Mesothelial cell of epicardium (in vitro differentiated cells): ENCODE measurements at regions not wholly inside any gene's neighbourhood (a gene's known extent, or its start where the extent isn't known, plus 50 kb on each side); places are given as distances from the start of the nearest gene placed in this dataset.
"Not testable (repeated sequence)": the region's sequence is repeated elsewhere in the genome, so short reads cannot be mapped to it uniquely, and the experiment has no call there.

Experiments
- DNase-seq, 2 experiments: peaks; one replicate each; pipeline ENCODE4 v3.0.0; 2021; ENCODE audit warnings: low spot score in 2 of 2; ENCODE audit not compliant: unreplicated experiment in 2 of 2
- H3K27ac Mint-ChIP-seq: 2 replicates; pipeline ENCODE4 v1.8.0; 2021; ENCODE audit warnings: mixed read lengths
- H3K27me3 Mint-ChIP-seq: 2 replicates; pipeline ENCODE4 v1.8.0; 2021; ENCODE audit warnings: low read depth, mixed read lengths
- H3K36me3 Mint-ChIP-seq: 2 replicates; pipeline ENCODE4 v1.8.0; 2021; ENCODE audit warnings: mixed read lengths
- H3K4me1 Mint-ChIP-seq: 2 replicates; pipeline ENCODE4 v1.8.0; 2021; ENCODE audit warnings: mixed read lengths
- H3K4me3 Mint-ChIP-seq: 2 replicates; pipeline ENCODE4 v1.8.0; 2021; ENCODE audit warnings: mild to moderate bottlenecking, moderate library complexity, mixed read lengths
- H3K9me3 Mint-ChIP-seq: 2 replicates; pipeline ENCODE4 v1.8.0; 2021; ENCODE audit warnings: mixed read lengths
- CTCF ChIP-seq: fragments of 200-600 bp; sonication (generic); IDR thresholded peaks from one replicate; pipeline ENCODE4 v1.5.0; 2021; ENCODE audit warnings: antibody characterized with exemption; ENCODE audit not compliant: unreplicated experiment

DNA sequence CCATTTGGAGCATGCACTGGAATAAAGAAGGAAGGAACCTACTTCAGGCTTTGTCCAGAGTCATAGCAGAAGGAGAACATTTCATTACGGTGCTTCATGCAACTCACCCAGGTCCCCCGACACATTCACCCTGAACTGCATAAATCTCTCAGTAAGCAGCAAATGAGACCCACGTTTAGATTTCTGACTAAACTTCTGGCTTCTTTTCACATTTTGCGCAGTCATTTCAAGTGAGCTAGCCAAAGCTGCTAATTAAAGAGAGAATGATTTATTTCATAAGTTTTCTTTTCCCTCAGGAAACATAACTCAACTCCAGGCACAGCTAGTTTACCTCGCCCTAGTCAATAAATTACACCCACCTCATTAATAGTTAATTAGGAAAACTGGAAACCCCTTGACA is 88.6 kb upstream of the GAS1 start:
- H3K36me3 Mint-ChIP-seq, result no peaks in the 10 kb centered on the region
- DNase-seq, result no peak
- H3K4me1 Mint-ChIP-seq, result peaks cover 54% of the 10 kb centered on the region
- no peak overlapping the region for H3K4me3 Mint-ChIP-seq
- TF ChIP-seq CTCF, result no peak
- H3K27me3 Mint-ChIP-seq, result no peaks in the 10 kb centered on the region
- H3K9me3 Mint-ChIP-seq, result no peaks in the 10 kb centered on the region
- peak overlapping the region; percentile 94 for H3K27ac Mint-ChIP-seq

- H3K9me3 Mint-ChIP-seq, result peaks cover 4% of the 10 kb centered on the region
- peak overlapping the region; percentile 94 for H3K27ac Mint-ChIP-seq
- peaks cover 55% of the 10 kb centered on the region for H3K4me1 Mint-ChIP-seq
- peaks cover 2% of the 10 kb centered on the region for H3K36me3 Mint-ChIP-seq
- DNase-seq, result no peak
- no peak overlapping the region for H3K4me3 Mint-ChIP-seq
- no peaks in the 10 kb centered on the region for H3K27me3 Mint-ChIP-seq
- no peak for TF ChIP-seq CTCF
These were observed 89.2 kb upstream of the GAS1 start for GRCh38 chr9:87036506-87036905.

DNA sequence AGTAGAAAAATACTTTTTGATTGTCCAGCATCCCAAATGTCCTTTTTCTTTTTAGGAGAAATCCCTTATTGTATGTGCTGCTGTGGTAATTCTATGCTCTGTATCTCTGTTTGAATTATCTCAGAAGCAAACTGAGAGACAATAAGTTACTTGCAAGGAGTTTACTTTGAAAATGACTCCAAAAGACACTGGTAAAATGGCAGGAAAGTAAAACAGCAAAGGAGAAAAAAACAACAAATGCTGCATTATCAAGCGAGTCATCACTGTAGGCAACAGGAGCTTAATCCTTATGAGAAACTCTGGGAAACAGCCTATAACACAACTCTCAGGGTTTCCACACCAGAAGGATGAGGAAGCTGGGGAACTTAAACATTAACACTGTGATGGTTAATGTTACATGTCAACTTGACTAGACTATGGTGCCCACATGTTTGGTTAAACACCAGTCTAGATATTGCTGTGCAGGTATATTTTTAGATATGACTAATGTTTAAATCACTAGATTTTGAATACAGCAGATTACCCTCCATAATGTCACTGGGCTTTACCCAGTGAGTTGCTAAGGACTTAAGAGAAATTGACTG is 92.6 kb upstream of the GAS1 start:
- Mint-ChIP-seq H3K4me1 (peaks cover 31% of the 10 kb centered on the region), H3K27me3 (no peaks in the 10 kb centered on the region), H3K27ac (peak overlapping the region; percentile 84), H3K9me3 (peaks cover 7% of the 10 kb centered on the region), H3K4me3 (peak overlapping the region; percentile 47), H3K36me3 (peaks cover 5% of the 10 kb centered on the region)
- no peak for DNase-seq
- TF ChIP-seq CTCF, result no peak

- Mint-ChIP-seq H3K9me3 (peaks cover 7% of the 10 kb centered on the region), H3K4me3 (peak overlapping the region; percentile 75), H3K27me3 (no peaks in the 10 kb centered on the region), H3K27ac (peak overlapping the region; percentile 94), H3K4me1 (peaks cover 25% of the 10 kb centered on the region), H3K36me3 (peaks cover 5% of the 10 kb centered on the region)
- DNase-seq, result no peak
- no peak for TF ChIP-seq CTCF
These were observed 93.2 kb upstream of the GAS1 start for GRCh38 chr9:87040410-87041009.

DNA sequence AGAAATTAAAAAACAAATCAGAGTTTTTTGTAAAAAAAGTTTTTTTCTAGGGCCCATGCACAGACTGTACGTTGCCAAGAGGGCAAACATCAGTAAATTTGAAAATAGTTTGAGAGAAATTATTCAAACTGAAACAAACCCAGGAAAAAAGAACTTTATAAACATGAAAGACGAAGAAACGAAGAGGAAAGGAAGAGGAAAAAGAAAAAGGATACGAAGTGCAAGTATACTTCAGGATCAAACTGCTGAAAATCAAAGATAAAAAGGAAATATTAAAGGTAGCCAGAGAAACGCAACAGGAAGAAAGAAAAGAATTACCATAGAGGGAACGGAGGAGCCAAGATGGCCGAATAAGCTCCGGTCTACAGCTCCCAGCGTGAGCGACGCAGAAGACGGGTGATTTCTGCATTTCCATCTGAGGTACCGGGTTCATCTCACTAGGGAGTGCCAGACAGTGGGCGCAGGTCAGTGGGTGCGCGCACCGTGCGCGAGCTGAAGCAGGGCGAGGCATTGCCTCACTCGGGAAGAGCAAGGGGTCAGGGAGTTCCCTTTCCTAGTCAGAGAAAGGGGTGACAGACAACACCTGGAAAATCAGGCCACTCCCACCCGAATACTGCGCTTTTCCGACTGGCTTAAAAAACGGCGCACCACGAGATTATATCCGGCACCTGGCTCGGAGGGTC is 94.4 kb upstream of the GAS1 start:
- H3K36me3 Mint-ChIP-seq, result not testable (repeated sequence)
- peak overlapping the region; percentile 94 for H3K27ac Mint-ChIP-seq

DNA sequence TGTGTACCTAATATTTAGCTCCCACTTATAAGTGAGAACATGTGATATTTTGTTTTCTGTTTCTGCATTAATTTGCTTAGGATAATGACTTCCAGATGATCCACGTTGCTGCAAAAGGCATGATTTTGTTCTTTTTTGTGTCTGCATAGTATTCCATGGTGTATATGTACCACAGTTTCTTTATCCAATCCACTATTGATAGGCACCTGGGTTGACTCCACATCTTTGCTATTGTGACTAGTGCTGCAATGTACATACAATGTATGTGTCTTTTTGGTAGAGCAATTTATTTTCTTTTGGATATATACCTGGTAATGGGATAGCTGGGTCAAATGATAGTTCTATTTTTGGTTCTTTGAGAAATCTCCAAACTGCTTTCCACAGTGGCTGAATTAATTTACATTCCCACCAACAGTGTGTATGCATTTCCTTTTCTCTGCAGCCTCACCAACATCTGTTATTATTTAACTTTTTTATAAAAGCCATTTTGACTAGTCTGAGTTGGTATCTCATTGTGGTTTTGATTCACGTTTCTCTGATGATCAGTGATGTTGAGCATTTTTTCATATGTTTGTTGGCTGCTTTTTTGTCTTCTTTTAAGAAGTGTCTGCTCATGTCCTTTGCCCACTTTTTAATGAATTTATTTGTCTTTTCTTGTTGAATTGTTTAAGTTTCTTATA is 102.8 kb upstream of the GAS1 start:
- not testable (repeated sequence) for H3K27me3 Mint-ChIP-seq, DNase-seq, H3K36me3 Mint-ChIP-seq, H3K4me3 Mint-ChIP-seq, H3K27ac Mint-ChIP-seq, H3K4me1 Mint-ChIP-seq
- peaks cover 26% of the 10 kb centered on the region for H3K9me3 Mint-ChIP-seq

More for the DNA sequence above, 94.4 kb upstream of the GAS1 start:
- Mint-ChIP-seq H3K4me1 (peaks cover 15% of the 10 kb centered on the region), H3K4me3 (peak overlapping the region; percentile 75)
- DNase-seq, H3K9me3 Mint-ChIP-seq, H3K27me3 Mint-ChIP-seq: not testable (repeated sequence)
